ENCODE measurements at regions not wholly inside any gene's neighbourhood (a gene's known extent, or its start where the extent isn't known, plus 50 kb on each side); places are given as distances from the start of the nearest gene placed in this dataset.

DNA sequence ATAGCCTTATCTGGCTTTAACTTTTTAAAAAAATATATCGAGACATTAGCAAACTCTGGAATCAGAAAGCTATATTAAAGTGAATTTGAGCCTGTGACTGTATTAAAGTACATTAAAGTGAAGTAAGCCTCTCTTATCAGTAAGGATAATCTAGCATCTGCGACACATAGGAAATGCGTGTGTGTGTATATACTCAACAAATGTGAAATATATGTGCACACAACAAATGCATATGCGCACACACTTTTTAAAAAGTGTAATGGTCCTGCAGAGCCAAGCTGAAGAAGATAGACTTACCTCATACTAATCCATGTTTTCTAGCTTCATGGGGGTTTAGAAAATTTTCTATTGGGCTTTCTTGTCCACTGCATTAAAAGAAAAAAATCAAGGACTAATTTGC lies 437.1 kb downstream of the ZIC1 start:
- Histone ChIP-seq H3K4me2 (ENCODE audit: low read depth, low read length, poor library complexity, severe bottlenecking) (no peak overlapping the region), H3K36me3 (ENCODE audit: insufficient read depth, low read length) (no peaks in the 10 kb centered on the region), H3K9ac (ENCODE audit: low read length) (no peak overlapping the region), H3K27ac (ENCODE audit: low read length) (no peak overlapping the region), H3K4me1 (ENCODE audit: low read length) (no peaks in the 10 kb centered on the region), H3K9me3 (ENCODE audit: low read length) (peaks cover 10% of the 10 kb centered on the region), H3K27me3 (ENCODE audit: low read length) (no peaks in the 10 kb centered on the region), H3K79me2 (ENCODE audit: low read length) (no peaks in the 10 kb centered on the region), H3K4me3 (ENCODE audit: low read length) (no peak overlapping the region), H2AFZ (ENCODE audit: low read length) (no peak overlapping the region), H4K20me1 (ENCODE audit: insufficient read depth, low read depth, low read length) (no peaks in the 10 kb centered on the region), H3K9me2 (replicated peaks; ENCODE audit: insufficient read depth, low read length) (no peaks in the 10 kb centered on the region)
- DNase-seq = no peak

DNA sequence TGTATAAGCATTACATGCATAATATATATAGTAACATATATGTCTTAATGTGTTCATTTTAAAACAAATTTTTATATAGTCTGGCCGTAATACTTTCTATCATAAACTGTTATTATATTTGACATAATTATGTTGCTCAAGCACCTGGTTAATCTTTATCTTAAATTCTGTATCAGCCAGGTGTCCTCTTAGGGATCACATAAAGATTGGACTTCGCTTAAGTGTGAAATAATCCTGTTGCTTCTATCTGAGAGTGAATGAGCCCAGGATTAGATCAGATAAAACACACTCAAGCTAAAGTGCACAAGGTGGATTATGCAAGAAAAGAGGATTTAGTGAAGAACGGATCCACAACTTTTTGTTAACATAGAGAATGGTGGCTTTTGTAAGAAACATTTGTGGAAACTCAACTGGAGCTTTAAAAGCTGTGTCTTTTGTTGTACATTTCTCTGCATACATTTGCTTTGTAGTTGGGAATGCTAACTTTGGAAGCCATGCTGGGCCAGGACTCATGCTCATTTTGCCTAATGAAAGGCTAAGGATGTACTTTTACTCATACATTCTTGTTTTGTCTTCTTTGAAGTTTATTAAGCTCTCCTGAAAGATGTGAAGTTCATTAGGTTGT lies 437.8 kb downstream of the ZIC1 start:
- Histone ChIP-seq H3K9me3 (ENCODE audit: low read length) (peaks cover 10% of the 10 kb centered on the region), H3K27ac (ENCODE audit: low read length) (no peak overlapping the region), H3K9me2 (replicated peaks; ENCODE audit: insufficient read depth, low read length) (no peaks in the 10 kb centered on the region), H3K4me3 (ENCODE audit: low read length) (no peak overlapping the region), H3K9ac (ENCODE audit: low read length) (no peak overlapping the region), H3K79me2 (ENCODE audit: low read length) (no peaks in the 10 kb centered on the region), H3K4me2 (ENCODE audit: low read depth, low read length, poor library complexity, severe bottlenecking) (no peak overlapping the region), H3K36me3 (ENCODE audit: insufficient read depth, low read length) (no peaks in the 10 kb centered on the region), H3K27me3 (ENCODE audit: low read length) (no peaks in the 10 kb centered on the region), H2AFZ (ENCODE audit: low read length) (no peak overlapping the region), H3K4me1 (ENCODE audit: low read length) (no peaks in the 10 kb centered on the region), H4K20me1 (ENCODE audit: insufficient read depth, low read depth, low read length) (no peaks in the 10 kb centered on the region)
- DNase-seq = no peak

DNA sequence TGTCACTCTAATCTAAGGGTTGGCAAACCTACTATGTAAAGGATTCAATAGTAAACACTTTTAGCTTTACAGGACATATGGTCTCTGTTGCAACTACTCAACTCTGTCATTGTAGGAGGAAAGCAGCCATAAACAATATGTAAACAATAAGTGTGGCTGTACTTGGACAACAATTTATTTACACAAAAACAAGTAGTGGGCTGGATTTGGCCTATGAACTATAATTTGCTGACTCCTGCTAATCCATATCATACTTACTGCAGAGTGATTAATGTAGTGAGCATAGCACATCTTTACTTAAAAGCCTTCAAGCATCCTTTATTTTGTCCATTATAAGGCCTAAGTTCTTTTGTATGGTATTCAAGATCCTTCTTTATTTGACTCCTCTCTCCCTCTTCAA lies 441.9 kb downstream of the ZIC1 start:
- no peaks in the 10 kb centered on the region for H4K20me1 ChIP-seq (ENCODE audit: insufficient read depth, low read depth, low read length)
- H2AFZ ChIP-seq (ENCODE audit: low read length) = no peak overlapping the region
- H3K9me2 ChIP-seq (replicated peaks; ENCODE audit: insufficient read depth, low read length) = no peaks in the 10 kb centered on the region
- H3K4me2 ChIP-seq (ENCODE audit: low read depth, low read length, poor library complexity, severe bottlenecking) = no peak overlapping the region
- no peak overlapping the region for H3K9ac ChIP-seq (ENCODE audit: low read length)
- no peaks in the 10 kb centered on the region for H3K36me3 ChIP-seq (ENCODE audit: insufficient read depth, low read length)
- H3K79me2 ChIP-seq (ENCODE audit: low read length) = no peaks in the 10 kb centered on the region
- H3K27me3 ChIP-seq (ENCODE audit: low read length) = no peaks in the 10 kb centered on the region
- no peak overlapping the region for H3K4me3 ChIP-seq (ENCODE audit: low read length)
- H3K9me3 ChIP-seq (ENCODE audit: low read length) = peaks cover 20% of the 10 kb centered on the region
- no peak overlapping the region for H3K27ac ChIP-seq (ENCODE audit: low read length)
- DNase-seq = no peak
- no peaks in the 10 kb centered on the region for H3K4me1 ChIP-seq (ENCODE audit: low read length)

DNA sequence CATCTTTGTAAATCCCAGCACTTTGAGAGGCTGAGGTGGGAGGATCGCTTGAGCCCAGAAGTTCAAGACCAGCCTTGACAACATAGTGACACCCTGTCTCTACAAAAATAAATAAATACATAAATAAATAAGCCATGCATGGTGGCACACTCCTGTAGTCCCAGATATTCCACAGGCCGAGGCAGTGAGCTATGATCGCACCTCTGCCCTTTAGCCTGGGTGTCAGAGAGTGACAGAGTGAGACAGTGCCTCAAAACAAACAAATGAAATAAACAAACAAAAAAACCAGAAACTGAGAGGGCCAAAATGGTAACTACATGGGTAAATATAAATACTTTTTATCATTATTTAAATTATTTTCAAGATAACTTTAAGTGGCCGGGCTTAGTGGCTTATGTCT lies 445.4 kb downstream of the ZIC1 start:
- H3K4me3 ChIP-seq (ENCODE audit: low read length) = no peak overlapping the region
- H3K79me2 ChIP-seq (ENCODE audit: low read length) = no peaks in the 10 kb centered on the region
- H3K27ac ChIP-seq (ENCODE audit: low read length) = no peak overlapping the region
- no peak for DNase-seq
- no peaks in the 10 kb centered on the region for H3K27me3 ChIP-seq (ENCODE audit: low read length)
- peaks cover 11% of the 10 kb centered on the region for H3K9me3 ChIP-seq (ENCODE audit: low read length)
- H3K4me1 ChIP-seq (ENCODE audit: low read length) = no peaks in the 10 kb centered on the region
- H3K4me2 ChIP-seq (ENCODE audit: low read depth, low read length, poor library complexity, severe bottlenecking) = no peak overlapping the region
- no peaks in the 10 kb centered on the region for H3K9me2 ChIP-seq (replicated peaks; ENCODE audit: insufficient read depth, low read length)
- H4K20me1 ChIP-seq (ENCODE audit: insufficient read depth, low read depth, low read length) = no peaks in the 10 kb centered on the region
- no peak overlapping the region for H3K9ac ChIP-seq (ENCODE audit: low read length)
- no peaks in the 10 kb centered on the region for H3K36me3 ChIP-seq (ENCODE audit: insufficient read depth, low read length)
- no peak overlapping the region for H2AFZ ChIP-seq (ENCODE audit: low read length)

DNA sequence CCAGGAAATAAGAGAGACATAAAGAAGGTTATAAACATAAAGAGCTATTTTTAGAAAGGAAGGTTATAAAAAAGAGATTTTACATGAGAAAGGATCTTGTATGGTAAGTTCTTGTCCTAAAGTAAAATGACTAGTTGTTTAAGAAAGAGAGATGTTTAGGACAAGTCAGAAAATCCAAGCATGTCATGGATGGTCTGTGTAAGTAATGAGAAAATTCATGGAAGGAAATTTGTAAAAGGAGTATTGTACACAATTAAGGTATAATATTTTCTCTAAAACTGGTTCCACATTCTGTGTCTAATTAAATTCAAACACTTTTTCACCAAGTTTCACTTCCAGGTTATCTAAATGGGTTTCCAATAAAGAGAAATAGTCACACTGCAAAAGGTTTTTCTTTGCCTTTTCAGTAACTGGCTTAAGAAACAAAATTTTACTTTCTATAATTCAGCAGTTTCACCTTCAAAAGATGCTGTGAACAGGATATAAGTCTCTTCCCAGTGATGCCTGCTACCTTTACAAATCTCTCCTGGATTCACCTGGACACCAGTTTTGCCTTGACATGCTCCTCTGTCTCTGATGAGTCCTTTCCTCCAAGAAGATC lies 455.7 kb downstream of the ZIC1 start:
- Histone ChIP-seq H2AFZ (ENCODE audit: low read length) (no peak overlapping the region), H3K27ac (ENCODE audit: low read length) (no peak overlapping the region), H3K4me3 (ENCODE audit: low read length) (no peak overlapping the region), H3K9me3 (ENCODE audit: low read length) (peaks cover 37% of the 10 kb centered on the region), H3K79me2 (ENCODE audit: low read length) (no peaks in the 10 kb centered on the region), H3K27me3 (ENCODE audit: low read length) (no peaks in the 10 kb centered on the region), H3K36me3 (ENCODE audit: insufficient read depth, low read length) (no peaks in the 10 kb centered on the region), H3K9ac (ENCODE audit: low read length) (no peak overlapping the region), H3K9me2 (replicated peaks; ENCODE audit: insufficient read depth, low read length) (no peaks in the 10 kb centered on the region; the same call in 1 of the 2 replicates), H4K20me1 (ENCODE audit: insufficient read depth, low read depth, low read length) (no peaks in the 10 kb centered on the region), H3K4me1 (ENCODE audit: low read length) (no peaks in the 10 kb centered on the region), H3K4me2 (ENCODE audit: low read depth, low read length, poor library complexity, severe bottlenecking) (no peak overlapping the region)
- DNase-seq = no peak

DNA sequence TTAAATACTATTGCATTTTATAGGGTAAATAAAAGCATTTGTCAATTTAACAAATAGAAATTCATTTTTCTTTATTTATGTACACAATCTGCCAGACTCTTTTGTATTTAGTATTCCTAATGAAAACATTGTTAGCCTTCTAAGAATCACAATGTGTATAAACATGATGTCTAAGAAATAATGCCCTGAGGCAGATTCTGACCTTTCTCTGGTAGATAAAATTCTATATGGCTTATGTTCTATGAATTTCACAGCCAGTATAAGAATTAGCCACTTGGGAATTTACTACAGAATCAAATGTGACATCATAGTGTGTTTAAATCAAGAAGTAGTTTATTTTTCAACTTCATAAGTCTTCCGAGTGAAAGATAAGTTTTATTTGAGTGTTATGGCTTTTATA lies 457.4 kb downstream of the ZIC1 start:
- no peak overlapping the region for H3K4me2 ChIP-seq (ENCODE audit: low read depth, low read length, poor library complexity, severe bottlenecking)
- no peak overlapping the region for H3K9ac ChIP-seq (ENCODE audit: low read length)
- H4K20me1 ChIP-seq (ENCODE audit: insufficient read depth, low read depth, low read length) = no peaks in the 10 kb centered on the region
- no peaks in the 10 kb centered on the region for H3K79me2 ChIP-seq (ENCODE audit: low read length)
- H3K36me3 ChIP-seq (ENCODE audit: insufficient read depth, low read length) = no peaks in the 10 kb centered on the region
- no peak overlapping the region for H3K4me3 ChIP-seq (ENCODE audit: low read length)
- H3K27me3 ChIP-seq (ENCODE audit: low read length) = no peaks in the 10 kb centered on the region
- H3K9me3 ChIP-seq (ENCODE audit: low read length) = peaks cover 37% of the 10 kb centered on the region
- H3K4me1 ChIP-seq (ENCODE audit: low read length) = no peaks in the 10 kb centered on the region
- H3K9me2 ChIP-seq (replicated peaks; ENCODE audit: insufficient read depth, low read length) = no peaks in the 10 kb centered on the region; the same call in 1 of the 2 replicates
- no peak overlapping the region for H2AFZ ChIP-seq (ENCODE audit: low read length)
- no peak overlapping the region for H3K27ac ChIP-seq (ENCODE audit: low read length)
- no peak for DNase-seq

DNA sequence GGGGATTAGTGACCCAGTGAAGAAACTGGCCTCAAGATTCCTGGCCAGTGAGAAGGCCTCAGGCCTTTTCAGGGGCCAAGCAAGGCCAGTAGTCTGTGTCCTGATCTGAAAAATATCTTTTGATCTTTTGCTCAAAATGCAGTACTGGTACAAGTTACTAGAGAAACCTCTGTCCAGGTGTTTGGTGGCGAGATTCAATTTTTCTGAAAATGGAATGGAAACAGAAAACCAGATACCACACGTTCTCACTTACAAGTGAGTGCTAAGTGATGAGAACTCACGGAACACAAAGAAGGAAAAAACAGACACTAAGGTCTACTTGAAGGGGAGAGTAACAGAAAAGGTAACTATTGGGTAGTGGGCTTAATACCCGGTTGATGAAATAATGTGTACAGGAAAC lies 463.4 kb downstream of the ZIC1 start:
- Histone ChIP-seq H3K27me3 (ENCODE audit: low read length) (no peaks in the 10 kb centered on the region), H3K9ac (ENCODE audit: low read length) (no peak overlapping the region), H3K79me2 (ENCODE audit: low read length) (no peaks in the 10 kb centered on the region), H3K9me2 (replicated peaks; ENCODE audit: insufficient read depth, low read length) (no peaks in the 10 kb centered on the region; the same call in 1 of the 2 replicates), H3K36me3 (ENCODE audit: insufficient read depth, low read length) (no peaks in the 10 kb centered on the region), H3K4me1 (ENCODE audit: low read length) (no peaks in the 10 kb centered on the region), H3K4me3 (ENCODE audit: low read length) (no peak overlapping the region), H3K4me2 (ENCODE audit: low read depth, low read length, poor library complexity, severe bottlenecking) (no peak overlapping the region), H3K27ac (ENCODE audit: low read length) (no peak overlapping the region), H2AFZ (ENCODE audit: low read length) (no peak overlapping the region), H4K20me1 (ENCODE audit: insufficient read depth, low read depth, low read length) (no peaks in the 10 kb centered on the region), H3K9me3 (ENCODE audit: low read length) (peaks cover 9% of the 10 kb centered on the region; the same call in 1 of the 2 replicates)
- no peak for DNase-seq

DNA sequence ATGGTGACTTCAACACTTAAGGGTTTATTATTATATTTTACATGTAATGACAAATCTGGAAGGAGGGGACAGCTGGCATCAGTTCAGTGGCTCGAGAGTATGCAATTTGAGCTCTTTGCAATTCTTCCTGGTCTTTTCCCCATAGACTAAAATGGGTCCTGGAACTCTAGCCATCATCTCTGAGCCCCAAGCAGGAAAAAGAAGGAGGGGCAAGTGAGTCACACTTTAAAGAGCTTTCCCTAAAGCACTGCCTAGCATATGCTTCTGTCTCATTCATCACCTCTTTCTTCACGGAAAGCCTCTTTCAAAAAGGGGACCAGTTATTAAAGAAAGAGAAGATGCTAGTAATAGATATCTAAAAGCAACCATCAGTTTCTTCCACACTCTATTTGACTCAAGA lies 466.3 kb downstream of the ZIC1 start:
- H3K27me3 ChIP-seq (ENCODE audit: low read length) = no peaks in the 10 kb centered on the region
- no peak overlapping the region for H3K9ac ChIP-seq (ENCODE audit: low read length)
- no peaks in the 10 kb centered on the region for H3K9me2 ChIP-seq (replicated peaks; ENCODE audit: insufficient read depth, low read length)
- no peak overlapping the region for H3K27ac ChIP-seq (ENCODE audit: low read length)
- H3K4me1 ChIP-seq (ENCODE audit: low read length) = no peaks in the 10 kb centered on the region
- H3K4me3 ChIP-seq (ENCODE audit: low read length) = no peak overlapping the region
- DNase-seq = no peak
- no peak overlapping the region for H2AFZ ChIP-seq (ENCODE audit: low read length)
- H3K9me3 ChIP-seq (ENCODE audit: low read length) = peaks cover 18% of the 10 kb centered on the region
- H3K79me2 ChIP-seq (ENCODE audit: low read length) = no peaks in the 10 kb centered on the region
- H3K36me3 ChIP-seq (ENCODE audit: insufficient read depth, low read length) = no peaks in the 10 kb centered on the region
- H3K4me2 ChIP-seq (ENCODE audit: low read depth, low read length, poor library complexity, severe bottlenecking) = no peak overlapping the region
- H4K20me1 ChIP-seq (ENCODE audit: insufficient read depth, low read depth, low read length) = no peaks in the 10 kb centered on the region

Data from Karpas-422 (cell line).